ENCODE measurements at regions not wholly inside any gene's neighbourhood (a gene's known extent, or its start where the extent isn't known, plus 50 kb on each side); places are given as distances from the start of the nearest gene placed in this dataset.

DNA sequence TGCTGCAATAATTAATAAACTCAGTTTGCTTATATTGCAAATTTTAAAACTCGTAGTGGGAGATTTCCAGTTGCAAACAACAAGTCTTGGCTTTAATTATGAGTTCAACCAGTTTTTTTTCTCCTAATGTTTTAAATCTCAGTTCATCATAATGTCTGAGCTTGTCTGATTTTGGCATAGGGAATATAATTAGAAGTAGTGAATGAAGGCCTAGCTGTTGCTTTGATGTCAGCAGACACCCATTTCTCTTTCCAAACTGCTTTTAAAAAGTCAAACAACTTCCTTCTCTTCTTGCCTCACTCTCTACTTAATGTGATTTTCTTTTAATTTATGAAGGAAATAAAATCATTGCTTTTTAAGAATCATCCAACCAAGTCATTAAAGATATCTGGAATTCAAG lies 1462.1 kb downstream of the DPP10 start:
- TF ChIP-seq, protein P1, sequence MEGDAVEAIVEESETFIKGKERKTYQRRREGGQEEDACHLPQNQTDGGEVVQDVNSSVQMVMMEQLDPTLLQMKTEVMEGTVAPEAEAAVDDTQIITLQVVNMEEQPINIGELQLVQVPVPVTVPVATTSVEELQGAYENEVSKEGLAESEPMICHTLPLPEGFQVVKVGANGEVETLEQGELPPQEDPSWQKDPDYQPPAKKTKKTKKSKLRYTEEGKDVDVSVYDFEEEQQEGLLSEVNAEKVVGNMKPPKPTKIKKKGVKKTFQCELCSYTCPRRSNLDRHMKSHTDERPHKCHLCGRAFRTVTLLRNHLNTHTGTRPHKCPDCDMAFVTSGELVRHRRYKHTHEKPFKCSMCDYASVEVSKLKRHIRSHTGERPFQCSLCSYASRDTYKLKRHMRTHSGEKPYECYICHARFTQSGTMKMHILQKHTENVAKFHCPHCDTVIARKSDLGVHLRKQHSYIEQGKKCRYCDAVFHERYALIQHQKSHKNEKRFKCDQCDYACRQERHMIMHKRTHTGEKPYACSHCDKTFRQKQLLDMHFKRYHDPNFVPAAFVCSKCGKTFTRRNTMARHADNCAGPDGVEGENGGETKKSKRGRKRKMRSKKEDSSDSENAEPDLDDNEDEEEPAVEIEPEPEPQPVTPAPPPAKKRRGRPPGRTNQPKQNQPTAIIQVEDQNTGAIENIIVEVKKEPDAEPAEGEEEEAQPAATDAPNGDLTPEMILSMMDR (IDR thresholded peaks at IDR 0.05; ENCODE audit: control extremely low read depth, extremely low read depth, low read depth, missing control alignments), result no peak
- no peak for DNase-seq (ENCODE audit: extremely low spot score)
- CTCF ChIA-PET, result interaction anchor here (0.9 kb wide), 1 partner anchor 9 kb away, joined by 3 read pairs; no protein-coding TSS in a partner anchor
- POLR2A ChIA-PET, result no interaction called here

DNA sequence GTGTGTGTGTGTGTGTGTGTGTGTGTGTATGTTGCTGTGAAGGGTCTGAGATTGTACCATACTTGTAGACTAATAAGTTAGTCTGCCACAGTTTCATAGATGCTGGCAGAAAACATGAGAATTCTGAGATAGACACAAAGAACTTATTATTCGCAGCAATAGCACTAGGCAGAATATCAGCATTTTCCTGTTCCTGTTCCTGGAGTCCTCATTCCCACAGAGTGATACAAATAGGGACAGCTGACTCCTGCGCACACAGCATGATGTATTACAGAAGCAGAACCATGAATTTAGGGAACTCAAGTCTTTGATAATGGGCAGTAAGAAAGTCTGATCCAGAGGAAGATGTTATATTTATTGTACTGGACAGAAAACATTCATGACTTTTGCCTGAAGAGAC lies 1466.3 kb downstream of the DPP10 start:
- CTCF ChIA-PET, result no interaction called here

DNA sequence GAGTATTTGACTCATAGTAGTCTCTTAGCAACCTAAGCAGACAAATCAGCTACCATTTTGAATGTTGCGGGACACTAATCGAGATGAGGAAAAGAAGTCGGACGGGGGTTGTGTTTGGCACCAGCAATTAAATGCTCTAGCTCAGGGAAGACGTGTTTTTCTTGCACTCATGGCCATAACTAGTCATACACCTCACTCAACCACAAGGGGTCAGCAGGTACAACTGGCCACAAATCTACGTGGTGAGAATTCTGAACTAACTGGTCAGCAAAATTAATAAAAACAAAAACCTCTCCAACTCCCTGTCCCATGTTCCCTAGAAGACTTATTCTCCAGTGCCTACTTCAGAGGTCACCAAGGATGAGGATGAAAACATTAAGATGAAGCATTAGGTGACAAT lies 1467.8 kb downstream of the DPP10 start:
- no peak for DNase-seq (ENCODE audit: extremely low spot score)
- TF ChIP-seq, protein P1 (IDR thresholded peaks at IDR 0.05; ENCODE audit: control extremely low read depth, extremely low read depth, low read depth, missing control alignments), result no peak
- POLR2A ChIA-PET, result no interaction called here
- CTCF ChIA-PET, result no interaction called here

More for the DNA sequence above, 1466.3 kb downstream of the DPP10 start:
- TF ChIP-seq, protein P1 (IDR thresholded peaks at IDR 0.05; ENCODE audit: control extremely low read depth, extremely low read depth, low read depth, missing control alignments), result no peak
- DNase-seq (ENCODE audit: extremely low spot score), result no peak
- POLR2A ChIA-PET, result no interaction called here

DNA sequence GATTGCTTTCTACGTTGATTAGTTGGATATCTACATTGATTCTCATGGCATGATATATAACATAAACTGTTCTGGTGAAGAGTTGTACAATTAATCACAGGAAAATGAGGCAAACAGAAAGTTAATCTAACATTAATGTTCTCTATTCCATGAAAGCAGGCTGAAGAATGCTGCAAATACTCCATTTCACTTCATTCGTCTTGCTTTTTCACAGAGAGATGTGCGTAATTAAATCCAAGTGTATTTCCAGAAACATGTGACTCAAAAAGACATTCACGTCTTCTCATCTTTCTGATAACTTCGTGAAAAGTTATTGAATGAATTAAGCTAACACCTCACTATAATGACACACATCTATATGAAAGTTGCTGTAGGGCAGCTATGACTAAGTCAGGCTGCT lies 1471.5 kb downstream of the DPP10 start:
- ChIA-PET CTCF (no interaction called here), POLR2A (no interaction called here)
- no peak for DNase-seq (ENCODE audit: extremely low spot score)
- TF ChIP-seq, protein P1 (IDR thresholded peaks at IDR 0.05; ENCODE audit: control extremely low read depth, extremely low read depth, low read depth, missing control alignments), result no peak

DNA sequence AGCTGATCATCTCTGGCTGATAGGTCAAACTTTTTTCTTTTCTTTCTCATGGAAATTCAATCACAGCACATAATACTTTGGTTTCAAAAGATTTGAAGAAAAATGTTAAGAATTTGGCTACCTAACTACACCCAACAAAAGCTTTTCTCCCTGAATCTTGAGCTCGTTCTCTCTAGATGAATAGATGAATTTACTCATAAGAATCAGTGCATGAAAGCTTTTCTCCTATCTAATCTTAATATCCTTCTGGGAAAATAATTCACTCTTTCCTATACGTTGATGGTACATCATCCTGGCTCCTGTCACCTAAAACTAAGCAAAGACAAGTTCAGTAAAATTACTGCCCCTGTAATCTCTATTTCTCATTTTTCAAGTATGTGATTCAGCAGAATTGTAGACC lies 1479.1 kb downstream of the DPP10 start:
- ChIA-PET CTCF (no interaction called here), POLR2A (no interaction called here)
- TF ChIP-seq, protein P1 (IDR thresholded peaks at IDR 0.05; ENCODE audit: control extremely low read depth, extremely low read depth, low read depth, missing control alignments), result no peak
- no peak for DNase-seq (ENCODE audit: extremely low spot score)

DNA sequence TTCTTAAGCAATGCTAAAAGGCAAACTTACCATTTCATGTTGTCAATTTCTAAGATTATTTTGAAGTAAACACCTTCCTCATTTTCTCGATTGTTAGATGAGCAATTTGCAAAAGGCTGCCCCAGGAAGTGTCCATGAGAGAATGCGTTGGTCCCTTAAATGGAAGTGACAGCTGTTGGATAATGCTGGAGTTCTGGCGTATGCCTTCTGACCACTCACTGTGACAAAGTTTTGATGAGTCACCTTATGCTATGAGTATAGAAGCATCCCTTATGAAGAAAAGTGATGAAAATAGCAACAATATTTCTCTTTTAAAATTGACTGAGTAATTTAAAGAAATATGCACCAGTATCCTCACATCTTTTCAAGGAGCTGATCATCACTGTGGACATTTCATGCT lies 1497.5 kb downstream of the DPP10 start:
- DNase-seq (ENCODE audit: extremely low spot score), result no peak
- ChIA-PET CTCF (no interaction called here), POLR2A (no interaction called here)
- TF ChIP-seq, protein P1 (IDR thresholded peaks at IDR 0.05; ENCODE audit: control extremely low read depth, extremely low read depth, low read depth, missing control alignments), result no peak

DNA sequence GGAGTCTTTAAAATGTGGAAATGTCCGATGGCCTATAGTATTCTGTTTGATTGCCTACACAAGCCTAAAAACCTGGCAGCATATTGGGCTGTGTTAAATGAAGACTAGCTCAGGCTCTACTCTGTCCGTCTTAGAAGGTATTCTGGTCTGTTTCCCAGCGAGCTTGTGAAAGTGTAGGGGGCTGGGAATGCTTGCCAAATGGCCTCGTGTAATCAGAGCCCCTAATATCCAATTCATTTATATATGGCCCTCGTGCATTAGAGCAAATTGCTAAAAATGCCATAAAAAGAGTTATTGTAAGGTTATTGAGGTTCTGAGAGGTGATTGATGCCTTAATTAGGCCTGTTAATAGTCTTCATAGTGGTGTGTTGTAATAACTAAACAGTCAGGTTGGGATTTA lies 1500.4 kb downstream of the DPP10 start:
- ChIA-PET POLR2A (no interaction called here), CTCF (no interaction called here)
- DNase-seq (ENCODE audit: extremely low spot score), result no peak
- TF ChIP-seq, protein P1 (IDR thresholded peaks at IDR 0.05; ENCODE audit: control extremely low read depth, extremely low read depth, low read depth, missing control alignments), result no peak
